ENCODE measurements at regions not wholly inside any gene's neighbourhood (a gene's known extent, or its start where the extent isn't known, plus 50 kb on each side); places are given as distances from the start of the nearest gene placed in this dataset.

GRCh38 chrX:23578079-23578478 is 89.2 kb upstream of the PRDX4 start:
- no peak for DNase-seq (ENCODE audit: insufficient read length, low spot score)
- no peak for FAIRE-seq
- no peak for TF ChIP-seq PAX5 (IDR thresholded peaks at IDR 0.05; ENCODE audit: insufficient read depth, low read length, severe bottlenecking)
- TF ChIP-seq POU2F2 (IDR thresholded peaks at IDR 0.05; ENCODE audit: low read depth, low read length), result no peak
- no peak for TF ChIP-seq POLR2AphosphoS5 (IDR thresholded peaks at IDR 0.05; ENCODE audit: low read depth, low read length)
- TF ChIP-seq POLR2A (IDR thresholded peaks at IDR 0.05; ENCODE audit: low read depth, low read length), result no peak
- TF ChIP-seq SPI1 (IDR thresholded peaks at IDR 0.05; ENCODE audit: low read depth, low read length), result no peak
- no peak for TF ChIP-seq TAF1 (IDR thresholded peaks at IDR 0.05; ENCODE audit: low read depth, low read length)

- no peak for TF ChIP-seq PAX5 (IDR thresholded peaks at IDR 0.05; ENCODE audit: insufficient read depth, low read length, severe bottlenecking)
- TF ChIP-seq POLR2A (IDR thresholded peaks at IDR 0.05; ENCODE audit: low read depth, low read length), result no peak
- no peak for TF ChIP-seq TAF1 (IDR thresholded peaks at IDR 0.05; ENCODE audit: low read depth, low read length)
- no peak for TF ChIP-seq SPI1 (IDR thresholded peaks at IDR 0.05; ENCODE audit: low read depth, low read length)
- no peak for TF ChIP-seq POU2F2 (IDR thresholded peaks at IDR 0.05; ENCODE audit: low read depth, low read length)
- no peak for TF ChIP-seq POLR2AphosphoS5 (IDR thresholded peaks at IDR 0.05; ENCODE audit: low read depth, low read length)
- DNase-seq (ENCODE audit: insufficient read length, low spot score) (no peak), FAIRE-seq (no peak)
Measured at GRCh38 chrX:23589496-23589895, 77.8 kb upstream of the PRDX4 start.

GRCh38 chrX:23592741-23593140 is 74.6 kb upstream of the PRDX4 start:
- FAIRE-seq (no peak), DNase-seq (ENCODE audit: insufficient read length, low spot score) (no peak)
- TF ChIP-seq POLR2AphosphoS5 (IDR thresholded peaks at IDR 0.05; ENCODE audit: low read depth, low read length), result no peak
- TF ChIP-seq TAF1 (IDR thresholded peaks at IDR 0.05; ENCODE audit: low read depth, low read length), result no peak

- FAIRE-seq (no peak), DNase-seq (ENCODE audit: insufficient read length, low spot score) (no peak)
- TF ChIP-seq PAX5 (IDR thresholded peaks at IDR 0.05; ENCODE audit: insufficient read depth, low read length, severe bottlenecking), result no peak
Measured at GRCh38 chrX:23598575-23598974, 68.7 kb upstream of the PRDX4 start.

- DNase-seq (ENCODE audit: insufficient read length, low spot score) (no peak), FAIRE-seq (no peak)
- TF ChIP-seq POU2F2 (IDR thresholded peaks at IDR 0.05; ENCODE audit: low read depth, low read length) (no peak), POLR2AphosphoS5 (IDR thresholded peaks at IDR 0.05; ENCODE audit: low read depth, low read length) (no peak), TAF1 (IDR thresholded peaks at IDR 0.05; ENCODE audit: low read depth, low read length) (no peak), POLR2A (IDR thresholded peaks at IDR 0.05; ENCODE audit: low read depth, low read length) (no peak), PAX5 (IDR thresholded peaks at IDR 0.05; ENCODE audit: insufficient read depth, low read length, severe bottlenecking) (no peak), SPI1 (IDR thresholded peaks at IDR 0.05; ENCODE audit: low read depth, low read length) (no peak)
Measured at GRCh38 chrX:23603501-23603900, 63.8 kb upstream of the PRDX4 start.

- FAIRE-seq (no peak), DNase-seq (ENCODE audit: insufficient read length, low spot score) (no peak)
- TF ChIP-seq POU2F2 (IDR thresholded peaks at IDR 0.05; ENCODE audit: low read depth, low read length), result no peak
- TF ChIP-seq POLR2A (IDR thresholded peaks at IDR 0.05; ENCODE audit: low read depth, low read length), result no peak
- TF ChIP-seq PAX5 (IDR thresholded peaks at IDR 0.05; ENCODE audit: insufficient read depth, low read length, severe bottlenecking), result no peak
Measured at GRCh38 chrX:23610495-23610894, 56.8 kb upstream of the PRDX4 start.

GRCh38 chrX:23612846-23613245 is 54.4 kb upstream of the PRDX4 start:
- FAIRE-seq, result no peak
- TF ChIP-seq POLR2A (IDR thresholded peaks at IDR 0.05; ENCODE audit: low read depth, low read length) (no peak), POU2F2 (IDR thresholded peaks at IDR 0.05; ENCODE audit: low read depth, low read length) (no peak), POLR2AphosphoS5 (IDR thresholded peaks at IDR 0.05; ENCODE audit: low read depth, low read length) (no peak), TAF1 (IDR thresholded peaks at IDR 0.05; ENCODE audit: low read depth, low read length) (no peak), SPI1 (IDR thresholded peaks at IDR 0.05; ENCODE audit: low read depth, low read length) (no peak)
- no peak for DNase-seq (ENCODE audit: insufficient read length, low spot score)

- TF ChIP-seq SPI1 (IDR thresholded peaks at IDR 0.05; ENCODE audit: low read depth, low read length) (no peak), PAX5 (IDR thresholded peaks at IDR 0.05; ENCODE audit: insufficient read depth, low read length, severe bottlenecking) (no peak)
- peak; percentile 38 for FAIRE-seq
- no peak for DNase-seq (ENCODE audit: insufficient read length, low spot score)
Measured at GRCh38 chrX:23616361-23616760, 50.9 kb upstream of the PRDX4 start.

Measured in GM12891 (cell line).